NCI-H748 (cell line): ENCODE measurements at regions not wholly inside any gene's neighbourhood (a gene's known extent, or its start where the extent isn't known, plus 50 kb on each side); places are given as distances from the start of the nearest gene placed in this dataset.
"Not testable (repeated sequence)": the region's sequence is repeated elsewhere in the genome, so short reads cannot be mapped to it uniquely, and the experiment has no call there.

ENCODE experiments used
- DNase-seq: peaks from one replicate; lab custom pipeline; 2025; ENCODE audit not compliant: unreplicated experiment; lab: John Stamatoyannopoulos, UW

GRCh38 chr20:57983082-57983481 lies 245.4 kb downstream of the ANKRD60 start:
- no peak for DNase-seq

GRCh38 chr20:57980506-57980905 lies 247.9 kb downstream of the ANKRD60 start:
- DNase-seq = no peak

GRCh38 chr20:57977569-57977968 lies 250.9 kb downstream of the ANKRD60 start:
- no peak for DNase-seq

- no peak for DNase-seq
Measured at GRCh38 chr20:57977141-57977540, 251.3 kb downstream of the ANKRD60 start.

GRCh38 chr20:57974863-57975262 lies 253.6 kb downstream of the ANKRD60 start:
- DNase-seq = no peak

GRCh38 chr20:57973886-57974285 lies 254.6 kb downstream of the ANKRD60 start:
- DNase-seq = no peak

GRCh38 chr20:57971583-57971982 lies 256.9 kb downstream of the ANKRD60 start:
- not testable (repeated sequence) for DNase-seq

- DNase-seq = no peak
Measured at GRCh38 chr20:57970856-57971255, 257.6 kb downstream of the ANKRD60 start.

GRCh38 chr20:57970116-57970515 lies 258.3 kb downstream of the ANKRD60 start:
- DNase-seq = no peak

- no peak for DNase-seq
Measured at GRCh38 chr20:57968120-57968519, 258.3 kb upstream of the PMEPA1 start.

- no peak for DNase-seq
Measured at GRCh38 chr20:57967364-57967763, 257.5 kb upstream of the PMEPA1 start.

- no peak for DNase-seq
Measured at GRCh38 chr20:57966620-57967019, 256.8 kb upstream of the PMEPA1 start.

- DNase-seq = no peak
Measured at GRCh38 chr20:57965441-57965840, 255.6 kb upstream of the PMEPA1 start.

- no peak for DNase-seq
Measured at GRCh38 chr20:57964011-57964862, 254.4 kb upstream of the PMEPA1 start.

- DNase-seq = no peak
Measured at GRCh38 chr20:57960803-57961575, 251.2 kb upstream of the PMEPA1 start.

- no peak for DNase-seq
Measured at GRCh38 chr20:57959589-57959988, 249.8 kb upstream of the PMEPA1 start.

GRCh38 chr20:57959018-57959417 lies 249.2 kb upstream of the PMEPA1 start:
- no peak for DNase-seq

GRCh38 chr20:57958050-57958420 lies 248.2 kb upstream of the PMEPA1 start:
- no peak for DNase-seq

- DNase-seq = peak; percentile 24
Measured at GRCh38 chr20:57957411-57958049, 247.7 kb upstream of the PMEPA1 start.

- DNase-seq = no peak
Measured at GRCh38 chr20:57953638-57954037, 243.8 kb upstream of the PMEPA1 start.

GRCh38 chr20:57952136-57952535 lies 242.3 kb upstream of the PMEPA1 start:
- DNase-seq = no peak

GRCh38 chr20:57951549-57951948 lies 241.7 kb upstream of the PMEPA1 start:
- no peak for DNase-seq
